NT2/D1 (cell line): ENCODE measurements at regions not wholly inside any gene's neighbourhood (a gene's known extent, or its start where the extent isn't known, plus 50 kb on each side); places are given as distances from the start of the nearest gene placed in this dataset.

Source experiments
- SUZ12 ChIP-seq: IDR thresholded peaks from 2 replicates; pipeline ENCODE4 v1.6.1; 2011; ENCODE audit not compliant: insufficient read length, insufficient read depth; ENCODE audit errors: extremely low read depth
- ZNF274 ChIP-seq: IDR thresholded peaks from 2 replicates; pipeline ENCODE4 v1.6.1; 2011; ENCODE audit warnings: mild to moderate bottlenecking, low read depth, low read length

DNA sequence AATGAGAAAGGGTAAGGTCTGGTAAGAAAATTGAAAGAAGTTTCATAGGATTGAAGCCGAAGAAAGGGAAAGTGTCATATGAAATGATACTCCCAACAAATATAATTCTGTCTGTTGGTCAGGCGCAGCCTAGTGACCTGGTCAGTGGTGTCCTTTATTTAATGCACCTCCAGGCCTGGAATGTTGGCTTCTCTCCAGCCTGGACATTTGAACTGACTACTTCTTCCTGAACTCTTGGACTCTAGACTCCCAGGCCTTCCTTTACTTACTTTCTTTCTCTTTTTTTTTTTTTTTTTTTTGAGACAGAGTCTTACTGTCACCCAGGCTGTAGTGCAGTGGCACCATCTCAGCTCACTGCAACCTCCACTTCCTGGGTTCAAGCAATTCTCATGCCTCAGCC is 1381.5 kb upstream of the WWC1 start:
- TF ChIP-seq ZNF274 (no peak), SUZ12 (no peak)
